Endometrium (tissue), 2 donors: ENCODE measurements at regions not wholly inside any gene's neighbourhood (a gene's known extent, or its start where the extent isn't known, plus 50 kb on each side); places are given as distances from the start of the nearest gene placed in this dataset.

ENCODE experiments used
- FAIRE-seq: peaks from 2 replicates; lab custom pipeline; 2012; peaks lifted over from hg19 to GRCh38; lab: Jason Lieb, UNC
- donor health status: control.
- donor health status: control.

GRCh38 chr3:148646126-148646665, 51.5 kb upstream of the AGTR1 start:
- no peak for FAIRE-seq
